GM21447 (cell line): ENCODE measurements at regions not wholly inside any gene's neighbourhood (a gene's known extent, or its start where the extent isn't known, plus 50 kb on each side); places are given as distances from the start of the nearest gene placed in this dataset.
"Not testable (repeated sequence)": the region's sequence is repeated elsewhere in the genome, so short reads cannot be mapped to it uniquely, and the experiment has no call there.

Experiments
- ATAC-seq: cut with Tn5 transposase; IDR thresholded peaks from one replicate; pipeline ENCODE4 v1.9.1; 2021; ENCODE audit not compliant: unreplicated experiment

DNA sequence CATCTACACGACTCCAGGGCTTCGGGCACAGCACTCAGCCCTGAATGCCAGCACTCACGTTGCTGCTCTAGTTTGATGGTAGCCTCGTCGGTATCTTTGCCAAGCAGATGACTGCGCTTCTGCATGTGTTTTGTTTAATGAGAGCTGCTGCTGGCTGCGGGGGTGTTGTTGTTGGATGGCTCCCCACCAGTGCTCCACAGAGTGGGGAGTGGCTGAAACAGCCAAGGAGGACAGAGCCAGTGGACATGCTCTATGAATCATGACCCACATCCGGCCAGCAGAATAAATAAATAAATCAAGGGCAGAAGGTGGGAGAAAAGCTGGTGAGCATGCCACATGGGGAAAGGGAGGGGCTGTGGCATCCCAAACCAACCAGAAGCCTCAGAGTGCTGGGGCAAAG is 131.2 kb upstream of the SOX11 start:
- no peak for ATAC-seq

DNA sequence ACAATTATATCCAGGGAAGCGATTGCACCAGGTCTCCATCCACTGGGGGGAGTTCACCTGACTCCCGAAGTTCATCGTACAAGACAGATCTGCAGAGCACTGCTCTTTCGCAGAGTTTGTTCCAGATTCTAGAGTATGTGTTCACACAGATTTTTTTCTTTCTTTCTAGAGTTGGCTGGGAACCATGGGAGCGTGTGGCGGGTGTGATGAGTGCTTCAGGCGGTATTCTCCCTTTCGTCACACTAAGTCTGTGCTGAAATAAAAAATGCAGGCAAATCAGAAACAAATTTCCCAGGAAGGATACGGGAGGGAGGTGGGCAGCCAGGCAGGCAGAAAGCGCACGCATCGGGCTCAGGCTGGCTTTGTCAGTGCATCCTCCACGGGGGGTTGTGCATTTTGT is 129.8 kb upstream of the SOX11 start:
- no peak for ATAC-seq

DNA sequence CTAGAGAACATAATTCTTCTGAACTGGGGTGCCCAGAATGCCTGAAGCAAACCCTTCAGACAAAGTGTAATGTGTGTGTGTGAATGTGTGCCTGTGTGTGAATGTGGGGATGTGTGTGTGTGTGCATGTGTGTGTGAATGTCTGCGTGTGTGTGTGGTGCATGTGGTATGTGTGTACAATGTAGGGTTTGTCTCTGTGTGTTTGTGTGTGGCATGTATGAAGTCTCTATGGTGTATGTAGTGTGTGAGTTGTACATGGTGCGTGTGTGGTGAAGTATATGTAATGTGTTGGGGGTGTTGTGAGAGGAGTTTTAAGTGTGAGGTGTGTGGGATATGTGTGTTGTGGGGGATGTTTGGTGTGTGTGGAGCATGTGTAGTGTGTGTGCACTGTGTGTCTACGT is 129.3 kb upstream of the SOX11 start:
- ATAC-seq = no peak

DNA sequence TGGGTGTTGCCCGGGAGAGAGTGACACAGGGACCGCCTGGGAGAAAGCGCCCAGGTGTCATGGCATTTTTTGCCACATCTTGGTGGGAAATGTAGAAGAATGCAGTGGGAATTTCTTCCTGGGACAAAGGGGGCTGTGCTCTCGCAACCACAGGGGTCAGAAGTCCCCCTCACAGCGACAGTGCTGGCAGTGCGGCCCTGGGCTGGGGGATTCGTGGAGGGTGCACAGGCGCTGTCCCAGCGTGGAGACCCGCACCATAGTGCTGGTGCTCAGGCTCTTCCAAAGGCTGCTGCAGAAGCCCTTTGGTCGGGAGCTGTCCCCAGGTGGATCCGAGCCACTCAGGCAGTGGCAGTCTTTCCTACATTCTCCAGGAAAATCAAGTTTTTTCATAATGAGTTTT is 128.8 kb upstream of the SOX11 start:
- no peak for ATAC-seq

DNA sequence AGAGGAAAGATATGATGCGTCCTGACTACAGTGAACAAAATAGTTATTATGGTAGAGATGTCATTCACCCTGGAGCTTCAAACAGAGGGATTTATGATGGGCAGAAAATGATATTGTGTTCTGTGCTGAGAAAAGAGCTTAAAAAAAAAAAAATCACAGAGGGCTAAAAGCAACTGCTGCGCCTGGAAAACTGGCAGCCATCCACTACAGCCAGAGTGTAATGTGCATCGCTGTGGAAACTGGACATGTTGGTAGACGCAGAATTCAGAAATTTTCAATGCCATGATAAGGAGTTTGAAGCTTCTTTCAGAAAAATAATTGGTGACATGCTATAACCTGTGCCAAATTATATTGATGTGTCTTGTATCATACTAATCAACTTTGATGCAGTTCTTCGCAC is 122.9 kb upstream of the SOX11 start:
- no peak for ATAC-seq

DNA sequence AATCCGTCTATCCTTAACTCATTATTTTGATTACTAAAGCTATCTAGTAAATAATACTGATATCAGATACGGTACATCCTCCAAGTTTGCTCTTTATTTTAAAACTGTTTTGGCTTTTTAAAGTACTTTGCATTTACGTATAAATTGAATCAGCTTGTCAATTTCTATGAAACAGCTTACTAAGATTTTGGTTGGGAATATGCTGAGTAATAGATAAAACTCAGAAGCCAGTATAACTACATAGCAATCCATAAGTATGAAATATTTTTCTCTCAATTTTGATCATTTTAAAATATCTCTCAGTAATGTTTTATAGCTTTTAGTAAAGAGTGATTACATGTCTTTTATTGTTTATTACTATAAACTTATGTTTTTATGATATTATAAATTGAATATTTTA is 116.2 kb upstream of the SOX11 start:
- ATAC-seq = no peak

DNA sequence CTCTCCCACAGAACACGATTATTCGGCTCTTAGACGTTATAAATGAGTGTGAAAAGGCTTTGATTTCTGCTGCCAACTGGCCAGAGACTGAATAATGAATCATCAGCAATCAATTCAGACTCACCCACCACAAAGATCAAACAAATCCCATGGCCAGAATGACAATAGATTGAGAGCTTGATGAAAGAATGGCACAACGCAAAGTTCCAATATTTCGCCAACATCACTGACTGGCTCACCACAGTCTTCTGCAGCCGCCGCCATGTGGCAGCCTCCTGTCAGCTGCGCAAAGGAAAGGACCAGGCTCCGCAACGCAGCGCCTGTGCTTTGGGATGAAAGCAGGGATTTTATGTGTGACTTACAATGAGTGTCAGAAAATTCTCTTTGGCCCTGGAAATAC is 104.4 kb upstream of the SOX11 start:
- no peak for ATAC-seq

DNA sequence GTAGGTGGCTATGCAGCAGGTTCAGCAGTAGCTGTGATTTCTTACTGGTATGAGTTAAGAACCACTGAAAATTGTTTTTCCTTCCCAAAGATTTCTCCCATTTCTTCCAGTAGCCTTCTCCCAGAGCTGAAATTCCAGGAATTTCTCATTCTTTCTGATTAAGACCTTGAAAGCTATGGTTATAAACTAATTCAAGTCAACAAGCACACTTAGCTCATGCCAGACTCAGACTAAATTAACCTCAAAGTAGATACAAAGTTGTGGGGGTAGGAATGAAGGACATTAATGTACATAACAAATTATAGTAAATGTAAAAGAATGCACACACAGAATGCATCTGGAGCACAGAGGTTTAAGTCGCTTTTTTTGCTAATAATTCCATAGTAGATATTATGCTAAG is 103.6 kb upstream of the SOX11 start:
- ATAC-seq = no peak

DNA sequence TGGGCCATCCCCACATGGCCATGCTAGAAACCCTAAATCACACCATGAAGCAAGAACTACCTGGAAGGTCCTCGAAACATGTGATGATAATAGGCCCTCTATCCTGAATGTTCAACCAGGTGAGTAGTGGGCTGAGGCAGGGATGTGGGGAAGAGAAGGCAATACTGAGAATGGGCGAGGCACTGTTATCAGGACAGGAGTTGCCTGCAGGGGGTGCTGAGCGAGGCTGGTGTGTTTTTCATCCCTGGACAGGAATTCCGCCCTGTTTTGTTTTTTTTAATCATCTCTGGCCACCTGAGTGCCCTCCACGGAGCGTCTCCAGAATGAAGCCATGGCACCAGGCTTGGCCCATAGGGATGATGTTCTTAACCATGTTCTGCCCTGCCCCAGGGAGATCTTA is 103.0 kb upstream of the SOX11 start:
- ATAC-seq = no peak

DNA sequence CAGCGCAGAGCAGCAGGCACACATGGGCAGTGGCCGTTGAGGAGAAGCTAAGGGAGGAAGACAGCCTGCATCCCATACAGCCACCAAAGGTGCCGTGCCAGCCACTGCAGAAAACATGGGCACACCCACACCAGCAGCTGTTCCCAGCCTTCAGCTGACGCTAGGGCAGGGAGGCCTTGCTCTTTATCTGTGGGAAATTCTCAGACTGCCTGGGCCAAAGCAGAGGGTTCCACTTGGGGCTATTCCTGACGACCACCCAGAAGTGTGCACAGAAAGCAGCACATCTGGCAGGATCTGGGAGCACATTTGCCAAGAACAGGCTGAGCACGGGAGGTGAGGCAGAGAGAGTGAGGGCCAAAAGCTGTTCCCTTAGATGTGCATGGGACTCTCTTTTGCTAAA is 101.3 kb upstream of the SOX11 start:
- ATAC-seq = no peak

DNA sequence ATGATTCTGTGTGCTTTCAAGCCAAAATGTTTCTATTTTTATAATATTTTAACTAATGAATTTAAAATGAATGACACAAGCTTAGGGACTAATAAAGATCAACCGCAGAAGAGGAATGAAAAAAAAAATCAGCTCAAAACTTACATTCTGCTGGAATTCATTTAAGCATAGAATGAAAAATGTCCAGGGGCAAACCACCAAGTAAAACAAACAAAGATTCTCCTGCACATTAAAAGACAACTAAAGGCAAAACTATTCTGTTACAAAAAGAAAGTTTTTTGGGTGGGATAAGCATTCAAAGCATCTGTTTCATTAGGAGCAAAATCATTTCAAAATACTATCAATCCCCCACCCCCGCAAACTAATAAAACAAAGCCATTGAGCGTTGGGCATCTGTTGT is 99.3 kb upstream of the SOX11 start:
- no peak for ATAC-seq

DNA sequence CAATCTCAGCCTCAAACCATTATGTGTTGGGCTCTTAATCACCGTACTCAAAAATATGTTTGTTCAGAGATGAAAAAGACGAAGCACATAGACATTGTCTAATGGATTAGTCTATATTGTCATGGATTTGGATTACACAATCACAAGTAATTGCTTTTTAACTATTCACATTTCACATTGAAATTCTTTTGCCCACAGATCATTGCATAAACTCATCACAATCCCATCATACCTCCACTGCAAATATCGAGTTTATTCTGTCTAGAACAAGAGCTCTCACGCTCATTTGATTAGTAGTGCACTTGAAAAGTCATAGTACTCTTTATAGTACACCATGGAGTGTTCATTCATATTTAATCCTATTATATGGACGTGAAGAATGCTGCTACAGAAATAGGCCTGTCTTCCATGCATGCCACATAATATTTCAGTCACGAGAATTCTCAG is 97.9 kb upstream of the SOX11 start:
- no peak for ATAC-seq

DNA sequence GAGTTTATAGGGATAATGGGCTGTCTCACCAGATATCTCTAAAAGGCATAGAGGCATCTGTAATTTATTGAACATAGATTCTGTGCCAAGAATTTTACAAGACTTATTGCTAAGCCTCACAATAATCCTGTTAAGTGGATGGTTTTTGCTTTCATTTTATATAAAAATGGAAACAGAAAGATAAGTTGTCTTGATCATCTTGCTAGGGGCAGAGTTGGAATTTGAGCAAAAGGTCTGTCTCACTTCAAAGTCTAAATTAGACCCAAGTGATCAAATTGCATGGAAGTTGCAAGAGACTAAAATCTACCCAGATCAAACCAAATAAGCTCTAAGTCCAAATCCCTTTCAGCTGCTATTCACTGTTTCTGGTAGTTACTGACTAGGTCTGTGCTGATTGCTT is 95.3 kb upstream of the SOX11 start:
- no peak for ATAC-seq

DNA sequence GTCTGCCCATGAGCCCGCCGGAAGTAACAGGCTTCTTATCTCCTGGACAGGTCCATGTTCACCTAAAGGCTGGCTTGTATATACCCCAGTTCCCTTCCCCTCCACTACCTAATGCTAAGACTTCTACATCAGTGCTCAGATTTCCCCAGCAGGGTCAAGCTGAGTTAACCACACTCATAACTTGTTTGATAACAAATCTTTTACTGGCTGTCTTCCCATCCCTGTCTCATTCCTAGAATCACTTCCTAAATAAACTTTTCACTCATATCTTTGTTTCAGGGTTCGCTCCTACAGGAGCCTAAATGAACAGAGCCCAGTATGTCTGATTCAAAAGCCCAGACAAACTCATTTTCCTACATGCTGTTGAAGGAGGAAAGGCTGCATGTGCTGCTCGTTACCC is 94.0 kb upstream of the SOX11 start:
- ATAC-seq = no peak

DNA sequence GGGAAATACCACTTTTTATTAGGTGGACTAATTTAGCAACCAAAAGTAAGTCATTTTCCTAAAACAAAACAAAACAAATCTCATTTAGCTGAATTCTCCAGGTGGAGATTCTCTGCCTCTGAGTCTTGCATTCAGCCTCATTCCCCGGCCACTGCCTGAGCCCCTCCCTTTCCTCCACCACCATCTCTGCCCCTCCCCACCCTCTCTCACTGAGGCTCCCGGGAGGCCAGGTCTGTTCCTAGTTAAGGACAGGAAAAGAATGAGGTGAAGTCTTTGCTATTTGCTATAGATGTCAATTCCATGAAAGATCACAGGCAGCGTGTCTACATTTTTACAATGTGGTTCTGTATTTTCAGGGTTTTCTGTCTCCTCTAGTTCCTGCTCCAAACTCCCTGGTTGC is 83.0 kb upstream of the SOX11 start:
- ATAC-seq = no peak

DNA sequence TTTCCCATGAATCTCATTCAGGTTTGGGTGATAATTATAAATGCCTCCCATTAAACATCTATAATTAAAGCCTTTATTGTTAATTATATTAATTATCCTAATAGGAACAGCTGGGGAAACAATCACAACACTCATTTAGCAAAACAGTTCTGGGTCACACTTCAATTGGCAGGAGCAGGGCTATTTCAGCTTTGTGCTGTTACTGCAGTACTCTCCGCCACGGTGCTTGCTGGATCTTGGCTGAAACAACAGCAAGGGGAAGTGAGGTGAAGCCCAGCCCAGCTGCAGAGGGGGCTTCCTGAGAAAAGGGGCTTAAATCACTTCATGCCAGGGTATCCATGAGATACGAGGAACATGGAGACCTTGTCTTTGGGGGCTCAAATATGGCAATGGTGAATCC is 79.5 kb upstream of the SOX11 start:
- no peak for ATAC-seq

DNA sequence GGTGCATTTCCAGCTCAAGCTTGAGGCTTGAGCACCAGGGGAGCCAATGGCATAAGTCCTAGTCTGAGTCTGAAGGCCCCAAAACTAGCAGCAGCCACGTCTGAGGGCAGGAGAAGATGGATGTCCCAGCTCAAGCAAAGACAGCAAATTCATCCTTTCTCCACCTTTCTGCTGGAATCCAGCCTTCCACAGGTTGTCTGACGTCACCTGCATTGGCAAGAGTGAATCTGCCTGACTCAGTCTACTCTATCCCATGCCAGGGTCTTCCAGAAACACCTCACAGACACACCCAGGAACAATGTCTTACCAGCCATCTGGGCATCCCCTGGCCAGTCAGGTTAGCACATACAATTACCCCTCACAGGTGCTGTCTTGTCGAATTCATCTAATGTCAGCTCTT is 76.2 kb upstream of the SOX11 start:
- no peak for ATAC-seq

DNA sequence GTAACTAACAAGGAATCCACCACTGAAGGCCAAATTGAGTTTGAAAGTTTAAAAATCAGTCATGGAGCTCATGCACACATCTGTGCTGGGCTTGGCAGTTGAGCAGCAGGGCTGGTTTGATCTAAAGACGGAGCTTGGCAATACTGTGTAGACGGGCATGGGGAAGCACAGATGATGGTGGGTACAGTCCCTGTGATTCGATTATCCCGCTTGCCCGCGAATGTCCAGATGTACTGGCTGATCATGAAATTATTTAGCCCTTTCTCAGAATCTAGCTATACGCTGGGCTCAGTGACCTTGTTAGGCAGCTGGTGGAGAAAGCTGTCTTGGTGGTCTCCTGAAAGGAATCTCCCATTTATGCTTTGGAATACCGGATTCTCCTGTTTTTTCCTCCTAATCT is 74.8 kb upstream of the SOX11 start:
- ATAC-seq = no peak

DNA sequence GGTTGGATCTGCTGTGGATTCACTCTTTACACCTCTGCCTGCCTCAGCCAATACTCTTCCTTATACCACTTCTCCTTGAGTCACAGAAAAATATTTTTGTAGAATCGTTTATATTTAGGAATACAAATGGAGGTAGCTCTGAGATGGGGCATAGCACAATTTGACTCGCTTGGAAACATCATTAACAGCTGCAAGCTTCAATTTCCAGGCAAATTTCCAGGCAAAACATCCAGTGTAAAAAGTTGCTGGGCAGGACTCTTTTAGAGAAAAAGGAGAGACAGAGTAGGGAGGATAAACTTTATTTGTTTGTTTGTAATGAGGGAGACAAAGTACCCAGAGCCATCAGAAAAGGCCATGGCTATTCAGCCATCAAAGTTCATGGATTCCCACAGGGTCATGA is 74.4 kb upstream of the SOX11 start:
- no peak for ATAC-seq

DNA sequence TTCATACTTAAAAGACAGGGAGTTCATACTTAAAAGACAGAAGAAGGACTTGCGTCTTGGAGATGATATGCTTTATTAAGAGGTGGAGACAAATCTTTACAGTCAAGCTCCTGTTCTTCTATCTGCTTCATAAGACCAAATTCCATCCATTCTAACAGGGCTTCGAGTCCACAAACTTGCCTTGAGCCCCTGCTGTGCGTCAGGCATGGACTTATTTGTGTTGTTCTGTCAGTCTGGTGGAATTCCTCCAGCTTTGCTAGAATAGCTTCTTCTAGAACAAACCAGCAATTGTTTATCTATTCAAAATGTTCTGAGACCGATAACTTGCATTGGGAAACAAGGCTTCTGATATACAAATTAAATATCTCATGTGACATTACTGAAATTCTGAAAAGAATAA is 73.9 kb upstream of the SOX11 start:
- ATAC-seq = no peak

DNA sequence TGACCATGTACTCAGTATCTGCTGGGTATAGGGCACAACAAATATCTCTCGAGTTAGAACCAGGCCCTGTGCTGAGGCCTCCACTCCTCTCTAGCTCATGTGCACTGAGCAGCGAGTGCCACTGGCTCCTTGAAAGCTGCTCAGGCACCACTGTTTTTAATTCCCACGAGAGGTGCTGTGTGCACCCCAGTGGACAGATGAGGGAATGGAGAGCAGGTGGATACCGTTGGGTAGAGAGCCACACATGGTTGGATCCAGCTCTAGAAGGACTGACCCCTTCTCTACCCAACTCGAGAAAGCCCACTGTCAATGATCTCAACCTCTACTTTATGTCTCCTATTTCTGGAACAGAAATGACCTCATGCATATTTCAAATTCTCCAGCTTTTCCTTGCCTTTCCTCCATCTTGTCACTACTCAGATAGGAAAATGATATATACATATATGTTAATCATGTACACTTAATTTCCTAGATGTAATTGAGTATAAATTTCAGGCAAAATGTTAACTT is 66.6 kb upstream of the SOX11 start:
- not testable (repeated sequence) for ATAC-seq

DNA sequence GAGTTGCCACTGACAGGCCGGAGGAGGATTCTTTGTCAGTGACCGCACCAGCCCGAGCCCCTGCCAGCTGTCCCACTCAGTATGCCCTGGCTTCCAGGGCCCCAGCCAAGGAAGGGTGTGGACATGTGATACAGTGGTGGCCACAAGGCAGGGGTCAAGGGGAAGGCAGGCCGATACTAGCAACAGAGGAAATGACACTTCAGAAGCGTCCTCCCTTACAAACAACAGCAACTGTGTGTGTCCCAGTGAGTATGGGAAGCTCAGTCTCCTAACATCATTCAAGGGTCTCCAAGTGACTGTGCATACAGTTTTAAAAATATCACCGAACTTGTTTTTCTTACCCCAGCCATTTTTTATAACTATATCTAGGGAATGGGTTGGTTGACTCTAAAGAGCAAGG is 63.7 kb upstream of the SOX11 start:
- not testable (repeated sequence) for ATAC-seq

DNA sequence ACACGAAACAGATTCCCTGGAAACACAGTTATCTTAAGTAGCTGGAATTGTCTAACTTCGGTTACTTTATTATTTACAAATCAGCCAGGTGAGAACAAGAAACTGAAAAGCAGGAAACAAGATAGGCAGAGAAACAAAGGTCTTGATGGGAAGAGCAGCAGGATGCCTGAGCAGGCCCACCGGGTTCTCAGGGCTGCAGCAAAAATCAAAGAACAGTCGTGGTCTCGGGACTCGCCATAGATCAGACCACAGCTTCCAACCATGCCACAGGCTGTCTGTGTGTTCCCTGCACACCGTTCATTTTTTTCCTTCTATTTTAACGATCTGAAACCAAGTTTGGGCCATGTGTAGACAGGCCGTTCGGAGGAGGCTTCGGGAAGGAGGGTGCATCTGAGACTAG is 62.7 kb upstream of the SOX11 start:
- not testable (repeated sequence) for ATAC-seq

DNA sequence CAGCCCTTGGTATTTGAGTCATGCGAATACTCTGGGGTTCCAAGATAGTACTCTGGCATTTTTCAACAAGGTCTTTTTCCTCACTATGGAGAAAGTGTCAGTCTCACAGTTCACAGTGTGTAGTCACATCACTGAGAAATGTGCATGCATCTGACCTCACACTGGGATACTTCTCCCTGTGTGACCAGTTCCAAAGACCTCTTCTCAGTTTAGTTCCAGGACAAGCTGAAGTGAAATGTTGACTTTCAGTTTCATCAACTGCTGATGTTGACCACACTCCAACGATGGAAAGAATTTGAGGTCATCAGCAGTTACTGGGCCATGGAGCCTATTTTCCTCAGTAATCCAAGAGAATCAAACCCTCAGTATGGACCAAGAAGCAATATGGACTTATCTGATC is 55.1 kb upstream of the SOX11 start:
- not testable (repeated sequence) for ATAC-seq
